Spleen (tissue), 7 donors: ENCODE measurements at regions not wholly inside any gene's neighbourhood (a gene's known extent, or its start where the extent isn't known, plus 50 kb on each side); places are given as distances from the start of the nearest gene placed in this dataset.

Source experiments
- POLR2A ChIP-seq, 3 donors: fragments of 450-650 bp; IDR thresholded peaks; one replicate each; pipeline ENCODE4 v1.5.1; 2017; ENCODE audit warnings: antibody characterized with exemption in 3 of 3, mild to moderate bottlenecking in 1 of 3
- POLR2AphosphoS5 ChIP-seq, 3 donors: sonication (generic); formaldehyde crosslinking; IDR thresholded peaks; one replicate each; pipeline ENCODE4 v1.5.1; 2017; ENCODE audit warnings: antibody characterized with exemption in 3 of 3
- TF ChIP-seq, protein P1 (sequence below), 11 experiments: fragments of 200-600 bp in 7 of 11; fragments of 450-650 bp in 4 of 11; sonication (generic) in 4 of 11; IDR thresholded peaks in 8 of 11; conservative IDR thresholded peaks in 3 of 11; 1 replicate in 7 of 11; 2 replicates in 4 of 11; pipeline versions ENCODE4 v1.4.0 to v1.8.0; 2016 to 2021; ENCODE audit warnings: antibody characterized with exemption in 11 of 11, inconsistent platforms in 4 of 11, mild to moderate bottlenecking in 1 of 11
- donor health status: DM: no; HTN: no; CAD: no; lungs with moderate emphysema.
- donor health status: DM: no; HTN: no; CAD: no.
- donor health status: DM: no; HTN: no; CAD: no.

DNA sequence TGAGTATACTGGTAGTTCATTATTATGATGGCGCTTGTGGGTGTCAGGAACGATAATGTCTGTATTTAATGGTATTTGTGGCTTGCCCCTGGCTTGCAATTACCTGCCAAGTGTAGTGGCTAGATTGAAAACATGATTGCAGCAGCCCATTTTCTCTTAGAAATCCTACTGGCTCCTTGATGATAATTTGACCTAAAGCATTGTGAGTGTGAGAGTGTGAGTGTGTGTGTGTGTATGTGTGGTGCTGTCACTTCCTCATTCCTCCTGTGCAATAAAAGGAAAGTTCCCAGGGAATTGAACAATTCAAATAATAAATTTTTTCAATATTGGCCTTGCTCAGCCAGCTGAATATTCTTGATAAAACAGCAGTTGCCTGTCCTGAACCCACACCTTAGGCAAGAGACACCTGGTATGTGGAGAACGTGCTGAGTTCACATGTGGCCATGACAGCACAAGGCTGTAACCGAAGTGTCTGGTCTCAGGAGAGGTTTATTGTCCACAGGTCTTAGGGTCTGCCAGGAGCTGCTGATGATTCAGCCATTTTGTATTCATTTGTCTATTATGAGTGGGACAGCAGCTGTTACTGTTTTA is 193.3 kb downstream of the CD47 start:
- TF ChIP-seq, protein P1, sequence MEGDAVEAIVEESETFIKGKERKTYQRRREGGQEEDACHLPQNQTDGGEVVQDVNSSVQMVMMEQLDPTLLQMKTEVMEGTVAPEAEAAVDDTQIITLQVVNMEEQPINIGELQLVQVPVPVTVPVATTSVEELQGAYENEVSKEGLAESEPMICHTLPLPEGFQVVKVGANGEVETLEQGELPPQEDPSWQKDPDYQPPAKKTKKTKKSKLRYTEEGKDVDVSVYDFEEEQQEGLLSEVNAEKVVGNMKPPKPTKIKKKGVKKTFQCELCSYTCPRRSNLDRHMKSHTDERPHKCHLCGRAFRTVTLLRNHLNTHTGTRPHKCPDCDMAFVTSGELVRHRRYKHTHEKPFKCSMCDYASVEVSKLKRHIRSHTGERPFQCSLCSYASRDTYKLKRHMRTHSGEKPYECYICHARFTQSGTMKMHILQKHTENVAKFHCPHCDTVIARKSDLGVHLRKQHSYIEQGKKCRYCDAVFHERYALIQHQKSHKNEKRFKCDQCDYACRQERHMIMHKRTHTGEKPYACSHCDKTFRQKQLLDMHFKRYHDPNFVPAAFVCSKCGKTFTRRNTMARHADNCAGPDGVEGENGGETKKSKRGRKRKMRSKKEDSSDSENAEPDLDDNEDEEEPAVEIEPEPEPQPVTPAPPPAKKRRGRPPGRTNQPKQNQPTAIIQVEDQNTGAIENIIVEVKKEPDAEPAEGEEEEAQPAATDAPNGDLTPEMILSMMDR (IDR thresholded peaks at IDR 0.05 in 8 of 11, conservative IDR thresholded peaks at IDR 0.05 in 3 of 11): no peak
- TF ChIP-seq POLR2A (IDR thresholded peaks at IDR 0.05) (no peak), POLR2AphosphoS5 (IDR thresholded peaks at IDR 0.05) (no peak)
